Endothelial cell of umbilical vein (primary cell): ENCODE measurements at regions not wholly inside any gene's neighbourhood (a gene's known extent, or its start where the extent isn't known, plus 50 kb on each side); places are given as distances from the start of the nearest gene placed in this dataset.

Source experiments
- BruUV-seq: library from RNA; stranded (reverse); fragments of 400-500 nt; replicated peaks from 2 replicates; lab custom pipeline; 2021; lab: Mats Ljungman, UMichigan
- CTCF ChIA-PET: fragments of 300-600, 350-600 bp; sonication (Branson Sonifier 250); formaldehyde crosslinking; loops from one replicate; lab custom pipeline; 2021; ENCODE audit warnings: antibody characterized with exemption, inconsistent platforms; lab: Charles Lee
- POLR2A ChIA-PET: fragments of 300-600, 350-600 bp; sonication (Branson Sonifier 250); formaldehyde crosslinking; loops from one replicate; lab custom pipeline; 2021; ENCODE audit warnings: antibody characterized with exemption, inconsistent platforms; lab: Charles Lee
- DNase-seq: peaks from one replicate; pipeline ENCODE4 v3.0.0-alpha.2; 2011; ENCODE audit warnings: low read depth, low spot score
- FAIRE-seq: peaks from 2 replicates; lab custom pipeline; 2011; peaks lifted over from hg19 to GRCh38; lab: Jason Lieb, UNC
- H2AFZ ChIP-seq: 2 replicates; pipeline ENCODE4 v1.6.0; 2012; ENCODE audit warnings: low read depth, low read length, control low read depth, inconsistent platforms
- H3K27ac ChIP-seq: 2 replicates; pipeline ENCODE4 v1.5.1; 2011; ENCODE audit warnings: low read depth, mild to moderate bottlenecking, control low read depth, low read length, moderate library complexity; ENCODE audit not compliant: insufficient read depth
- H3K27me3 ChIP-seq, 2 experiments: 2 replicates each; pipeline versions ENCODE4 v1.6.0 to v1.6.1; 2011; ENCODE audit warnings: low read length in 2 of 2, mixed read lengths in 1 of 2; ENCODE audit not compliant: control insufficient read depth in 2 of 2, insufficient read depth in 2 of 2
- H3K36me3 ChIP-seq, 2 experiments: 2 replicates in 1 of 2; 3 replicates in 1 of 2; pipeline ENCODE4 v1.5.1; 2011; ENCODE audit warnings: low read length in 2 of 2, mild to moderate bottlenecking in 1 of 2, moderate library complexity in 1 of 2; ENCODE audit not compliant: control insufficient read depth in 2 of 2, insufficient read depth in 2 of 2; ENCODE audit errors: extremely low read depth in 1 of 2
- H3K4me1 ChIP-seq: 3 replicates; pipeline ENCODE4 v1.5.1; 2011; ENCODE audit warnings: mild to moderate bottlenecking, low read length; ENCODE audit not compliant: control insufficient read depth, insufficient read depth; ENCODE audit errors: extremely low read depth
- H3K4me2 ChIP-seq: 2 replicates; pipeline ENCODE4 v1.6.1; 2011; ENCODE audit warnings: low read length, control low read depth, mixed read lengths; ENCODE audit not compliant: insufficient read depth
- H3K4me3 ChIP-seq, 3 experiments: fragments of 200-600 bp in 1 of 3; sonication (generic), shearing (Covaris generic) in 1 of 3; replicated peaks in 1 of 3; 2 replicates each; pipeline ENCODE4 v1.5.1; 2011 to 2016; ENCODE audit warnings: control low read depth in 3 of 3, low read length in 3 of 3, mild to moderate bottlenecking in 2 of 3, inconsistent platforms in 1 of 3, low read depth in 1 of 3, moderate library complexity in 1 of 3; ENCODE audit not compliant: insufficient read depth in 1 of 3
- H3K79me2 ChIP-seq: 2 replicates; pipeline ENCODE4 v1.6.0; 2012; ENCODE audit warnings: low read length, inconsistent platforms; ENCODE audit not compliant: control insufficient read depth, insufficient read depth
- H3K9ac ChIP-seq: replicated peaks from 2 replicates; pipeline ENCODE3; 2011; ENCODE audit warnings: low read length, control low read depth; ENCODE audit not compliant: insufficient read depth; ENCODE audit errors: extremely low read depth
- H3K9me1 ChIP-seq: replicated peaks from 3 replicates; pipeline ENCODE4 v1.6.0; 2011; ENCODE audit warnings: mild to moderate bottlenecking, low read length; ENCODE audit not compliant: control insufficient read depth, insufficient read depth; ENCODE audit errors: extremely low read depth
- H3K9me3 ChIP-seq: replicated peaks from 2 replicates; pipeline ENCODE4 v1.5.1; 2012; ENCODE audit warnings: low read length, inconsistent platforms; ENCODE audit not compliant: control insufficient read depth, insufficient read depth
- H4K20me1 ChIP-seq: replicated peaks from 2 replicates; pipeline ENCODE3; 2011; ENCODE audit warnings: mild to moderate bottlenecking, low read length; ENCODE audit not compliant: control insufficient read depth, insufficient read depth; ENCODE audit errors: extremely low read depth
- EZH2 ChIP-seq: IDR thresholded peaks from 2 replicates; pipeline ENCODE4 v1.6.1; 2012; ENCODE audit warnings: borderline replicate concordance, low read depth, mild to moderate bottlenecking, moderate library complexity, low read length, inconsistent platforms; ENCODE audit not compliant: severe bottlenecking
- FOS ChIP-seq: IDR thresholded peaks from 2 replicates; pipeline ENCODE4 v1.6.1; 2011; ENCODE audit warnings: mild to moderate bottlenecking, low read length, moderate library complexity, borderline replicate concordance; ENCODE audit not compliant: insufficient read depth
- GATA2 ChIP-seq: IDR thresholded peaks from 2 replicates; pipeline ENCODE4 v1.7.0; 2011; ENCODE audit warnings: low read depth, mild to moderate bottlenecking, moderate library complexity, mixed read lengths, low read length; ENCODE audit not compliant: insufficient read length, insufficient read depth
- JUN ChIP-seq: IDR thresholded peaks from 2 replicates; pipeline ENCODE4 v1.6.1; 2011; ENCODE audit warnings: borderline replicate concordance, low read depth; ENCODE audit not compliant: insufficient read length, insufficient read depth
- MAX ChIP-seq: IDR thresholded peaks from 2 replicates; pipeline ENCODE4 v1.6.1; 2011; ENCODE audit not compliant: insufficient read depth, insufficient read length
- MYC ChIP-seq: IDR thresholded peaks from one replicate; pipeline ENCODE4 v1.6.1; 2011; ENCODE audit warnings: mild to moderate bottlenecking, low read depth, low read length
- POLR2A ChIP-seq: IDR thresholded peaks from 2 replicates; pipeline ENCODE4 v1.6.1; 2012; ENCODE audit warnings: low read depth, mild to moderate bottlenecking, control low read depth, low read length
- POLR2AphosphoS5 ChIP-seq: IDR thresholded peaks from 2 replicates; pipeline ENCODE4 v1.6.1; 2012; ENCODE audit warnings: low read depth, mild to moderate bottlenecking, control low read depth, low read length, moderate library complexity; ENCODE audit not compliant: insufficient read depth
- dilution Hi-C: fragments of 300-500 bp; cut with MboI; formaldehyde crosslinking; loops from one replicate; pipeline ENCODE4 v1.15.0; 2019; ENCODE audit warnings: low sequenced_read_pairs; ENCODE audit not compliant: extremely low pct_ligation_motif_present
- intact Hi-C: fragments of 100-400 bp; cut with micrococcal nuclease; formaldehyde crosslinking; loops from one replicate; pipeline ENCODE4 v1.10.0; 2022
- TF ChIP-seq, protein P1 (sequence below), 2 donors: IDR thresholded peaks; 1 replicate in 1 of 2; 2 replicates in 1 of 2; pipeline ENCODE4 v1.5.1; 2011; ENCODE audit warnings: low read length in 2 of 2, mild to moderate bottlenecking in 2 of 2, moderate library complexity in 2 of 2, control low read depth in 1 of 2, inconsistent platforms in 1 of 2, low read depth in 1 of 2; ENCODE audit not compliant: insufficient read depth in 1 of 2; ENCODE audit errors: extremely low read depth in 1 of 2

DNA sequence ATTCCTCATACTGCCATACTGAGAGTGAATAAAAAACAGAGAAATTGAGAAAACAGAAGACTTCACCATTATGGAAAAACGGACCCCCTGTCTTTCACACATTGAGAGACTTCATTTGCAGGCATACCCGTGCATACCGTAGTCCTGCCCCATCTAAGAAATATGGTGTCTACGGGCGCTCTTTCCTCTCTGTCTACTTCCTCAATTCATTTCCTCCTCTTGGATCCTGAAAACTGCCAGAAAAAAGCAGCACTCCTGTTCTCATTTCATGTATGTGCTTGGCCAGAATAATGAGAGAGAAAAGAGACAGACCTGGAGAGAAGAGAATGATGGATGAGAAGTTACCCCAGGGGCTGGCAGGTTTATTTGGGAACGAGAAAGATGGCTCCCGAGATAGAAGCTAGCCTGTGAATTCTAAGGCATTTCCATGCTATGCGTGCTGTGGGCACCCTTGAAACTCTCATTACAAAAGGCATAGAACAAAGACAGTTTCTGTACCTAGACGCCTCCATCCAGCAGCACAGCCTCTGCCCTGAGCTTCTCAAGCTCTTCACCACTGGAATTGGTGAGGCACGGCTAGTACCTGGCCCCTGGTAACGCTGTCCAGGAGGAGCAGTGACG, 62.5 kb upstream of the EPHB3 start:
- TF ChIP-seq MAX (no peak), FOS (no peak), MYC (no peak), GATA2 (no peak), POLR2AphosphoS5 (no peak), EZH2 (no peak), POLR2A (no peak), JUN (no peak)
- TF ChIP-seq, protein P1, sequence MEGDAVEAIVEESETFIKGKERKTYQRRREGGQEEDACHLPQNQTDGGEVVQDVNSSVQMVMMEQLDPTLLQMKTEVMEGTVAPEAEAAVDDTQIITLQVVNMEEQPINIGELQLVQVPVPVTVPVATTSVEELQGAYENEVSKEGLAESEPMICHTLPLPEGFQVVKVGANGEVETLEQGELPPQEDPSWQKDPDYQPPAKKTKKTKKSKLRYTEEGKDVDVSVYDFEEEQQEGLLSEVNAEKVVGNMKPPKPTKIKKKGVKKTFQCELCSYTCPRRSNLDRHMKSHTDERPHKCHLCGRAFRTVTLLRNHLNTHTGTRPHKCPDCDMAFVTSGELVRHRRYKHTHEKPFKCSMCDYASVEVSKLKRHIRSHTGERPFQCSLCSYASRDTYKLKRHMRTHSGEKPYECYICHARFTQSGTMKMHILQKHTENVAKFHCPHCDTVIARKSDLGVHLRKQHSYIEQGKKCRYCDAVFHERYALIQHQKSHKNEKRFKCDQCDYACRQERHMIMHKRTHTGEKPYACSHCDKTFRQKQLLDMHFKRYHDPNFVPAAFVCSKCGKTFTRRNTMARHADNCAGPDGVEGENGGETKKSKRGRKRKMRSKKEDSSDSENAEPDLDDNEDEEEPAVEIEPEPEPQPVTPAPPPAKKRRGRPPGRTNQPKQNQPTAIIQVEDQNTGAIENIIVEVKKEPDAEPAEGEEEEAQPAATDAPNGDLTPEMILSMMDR (IDR thresholded peaks at IDR 0.05; ENCODE audit: extremely low read depth in 1 of 2, insufficient read depth in 1 of 2, low read depth in 1 of 2, low read length in 2 of 2), result no peak
- FAIRE-seq (no peak), DNase-seq (no peak)
- Histone ChIP-seq H2AFZ (no peak overlapping the region), H3K4me1 (no peaks in the 10 kb centered on the region), H3K27ac (no peak overlapping the region), H3K4me2 (no peak overlapping the region), H3K9ac (no peak overlapping the region), H3K36me3 (no peaks in the 10 kb centered on the region), H3K79me2 (no peaks in the 10 kb centered on the region), H3K4me3 (no peak overlapping the region), H3K9me3 (no peaks in the 10 kb centered on the region), H3K27me3 (peaks cover 7 to 29% of the 10 kb centered on the region in 2 experiments), H3K9me1 (no peaks in the 10 kb centered on the region), H4K20me1 (no peaks in the 10 kb centered on the region)
- dilution Hi-C loops, result no loop called here
- ChIA-PET CTCF (interaction anchor here (1.0 to 2.7 kb wide), 2 partner anchors 14 to 31 kb away, joined by 3 to 17 read pairs; no protein-coding TSS in a partner anchor), POLR2A (no interaction called here)
- intact Hi-C loops, result no loop called here
- no TSS peak for BruUV-seq
